Spinal cord (tissue), 9 donors: ENCODE measurements at regions not wholly inside any gene's neighbourhood (a gene's known extent, or its start where the extent isn't known, plus 50 kb on each side); places are given as distances from the start of the nearest gene placed in this dataset.
A peak's percentile ranks its signal among the peaks of the same experiment; 100 is the strongest.

Source experiments
- DNase-seq, 6 donors: peaks; one replicate each; pipeline versions ENCODE4 v3.0.0 to v3.0.0-alpha.2; 2013 to 2015; ENCODE audit warnings: low spot score in 6 of 6, low read depth in 4 of 6
- H3K27ac ChIP-seq: one replicate; pipeline ENCODE4 v1.5.1; 2013; ENCODE audit warnings: low read depth, low read length, control low read depth
- H3K27me3 ChIP-seq: one replicate; pipeline ENCODE4 v1.6.1; 2013; ENCODE audit warnings: low read length; ENCODE audit not compliant: control insufficient read depth, insufficient read depth
- H3K36me3 ChIP-seq: one replicate; pipeline ENCODE4 v1.6.1; 2013; ENCODE audit warnings: low read length; ENCODE audit not compliant: control insufficient read depth, insufficient read depth
- H3K4me1 ChIP-seq: one replicate; pipeline ENCODE4 v1.6.1; 2013; ENCODE audit warnings: low read length; ENCODE audit not compliant: control insufficient read depth, insufficient read depth
- H3K4me3 ChIP-seq: one replicate; pipeline ENCODE4 v1.5.1; 2013; ENCODE audit warnings: low read depth, low read length, control low read depth
- H3K9me3 ChIP-seq: one replicate; pipeline ENCODE4 v1.6.1; 2013; ENCODE audit warnings: low read length; ENCODE audit not compliant: control insufficient read depth, insufficient read depth
- WGBS: methylation state at CpG from one replicate; pipeline ENCODE4 v1.1.5; 2013; ENCODE audit warnings: missing lambda C conversion rate; ENCODE audit not compliant: insufficient coverage; 5-methylcytosine and 5-hydroxymethylcytosine counted together
- donor health status: healthy.

DNA sequence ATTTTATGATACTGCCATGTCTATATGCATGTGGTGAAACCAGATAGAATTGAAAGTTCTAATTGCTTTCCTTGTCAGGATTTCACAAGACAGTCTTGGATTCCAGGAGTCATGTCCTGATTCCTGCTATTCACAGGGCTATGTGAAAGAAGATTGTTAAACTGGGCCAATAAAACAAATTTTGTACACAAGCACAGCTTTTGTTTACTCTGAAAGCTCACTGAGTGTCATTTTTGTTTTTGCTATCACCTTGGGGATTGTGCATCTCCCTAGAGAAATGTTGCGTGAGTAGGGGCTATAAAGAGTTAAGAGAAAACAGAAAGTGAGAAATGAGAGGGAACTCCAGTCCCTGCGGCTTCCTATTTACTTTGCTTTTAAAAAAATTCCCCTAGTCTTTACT is 627.5 kb downstream of the PKHD1 start:
- DNase-seq, result no peak
- Histone ChIP-seq H3K4me1 (no peaks in the 10 kb centered on the region), H3K9me3 (no peaks in the 10 kb centered on the region), H3K36me3 (no peaks in the 10 kb centered on the region), H3K27ac (no peak overlapping the region), H3K27me3 (no peaks in the 10 kb centered on the region), H3K4me3 (no peak overlapping the region)
- WGBS, result no CpG with 5 or more reads among the region's 2 CpGs

- Histone ChIP-seq H3K27me3 (no peaks in the 10 kb centered on the region), H3K4me1 (peaks cover 5% of the 10 kb centered on the region), H3K36me3 (no peaks in the 10 kb centered on the region), H3K27ac (no peak overlapping the region), H3K4me3 (no peak overlapping the region), H3K9me3 (no peaks in the 10 kb centered on the region)
- DNase-seq, result no peak
Measured at GRCh38 chr6:51462896-51463295, 624.5 kb downstream of the PKHD1 start.

- Histone ChIP-seq H3K4me1 (peaks cover 5% of the 10 kb centered on the region), H3K9me3 (no peaks in the 10 kb centered on the region), H3K27ac (no peak overlapping the region), H3K36me3 (no peaks in the 10 kb centered on the region), H3K4me3 (no peak overlapping the region), H3K27me3 (no peaks in the 10 kb centered on the region)
- no CpG with 5 or more reads among the region's 2 CpGs for WGBS
- no peak for DNase-seq
Measured at GRCh38 chr6:51463321-51463720, 624.1 kb downstream of the PKHD1 start.

GRCh38 chr6:51464956-51465355 is 622.5 kb downstream of the PKHD1 start:
- no peak for DNase-seq
- H3K36me3 ChIP-seq, result no peaks in the 10 kb centered on the region
- no CpG with 5 or more reads among the region's 1 CpG for WGBS
- no peaks in the 10 kb centered on the region for H3K27me3 ChIP-seq
- H3K9me3 ChIP-seq, result no peaks in the 10 kb centered on the region
- no peak overlapping the region for H3K4me3 ChIP-seq
- H3K27ac ChIP-seq, result no peak overlapping the region
- H3K4me1 ChIP-seq, result peaks cover 5% of the 10 kb centered on the region

DNA sequence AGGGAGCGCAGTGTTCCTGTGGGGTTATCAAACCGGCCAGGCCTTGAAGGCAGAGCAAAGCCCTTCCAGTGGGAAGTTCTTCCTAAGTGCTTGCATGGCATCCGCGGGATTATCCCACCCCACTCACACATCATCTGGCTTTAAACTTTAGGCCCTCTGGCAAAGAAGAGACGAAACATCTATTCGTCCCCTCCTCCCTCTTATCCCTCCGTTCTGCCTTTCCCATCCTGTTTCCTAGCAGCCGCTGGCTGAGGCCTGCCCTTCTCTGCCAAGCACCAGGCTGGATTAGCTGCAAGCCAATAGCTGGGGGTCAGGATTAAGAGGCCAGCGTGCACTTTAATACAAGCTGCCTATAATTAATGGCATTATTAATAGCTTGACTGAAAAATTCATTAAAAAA is 621.0 kb downstream of the PKHD1 start:
- H3K4me1 ChIP-seq, result peaks cover 5% of the 10 kb centered on the region
- WGBS, result 60% methylated on average over 6 of the region's 9 CpGs
- no peak overlapping the region for H3K4me3 ChIP-seq
- DNase-seq, result peak in 2 of 6 donors; percentile 50 to 51
- no peak overlapping the region for H3K27ac ChIP-seq
- H3K27me3 ChIP-seq, result no peaks in the 10 kb centered on the region
- H3K36me3 ChIP-seq, result no peaks in the 10 kb centered on the region
- no peaks in the 10 kb centered on the region for H3K9me3 ChIP-seq

DNA sequence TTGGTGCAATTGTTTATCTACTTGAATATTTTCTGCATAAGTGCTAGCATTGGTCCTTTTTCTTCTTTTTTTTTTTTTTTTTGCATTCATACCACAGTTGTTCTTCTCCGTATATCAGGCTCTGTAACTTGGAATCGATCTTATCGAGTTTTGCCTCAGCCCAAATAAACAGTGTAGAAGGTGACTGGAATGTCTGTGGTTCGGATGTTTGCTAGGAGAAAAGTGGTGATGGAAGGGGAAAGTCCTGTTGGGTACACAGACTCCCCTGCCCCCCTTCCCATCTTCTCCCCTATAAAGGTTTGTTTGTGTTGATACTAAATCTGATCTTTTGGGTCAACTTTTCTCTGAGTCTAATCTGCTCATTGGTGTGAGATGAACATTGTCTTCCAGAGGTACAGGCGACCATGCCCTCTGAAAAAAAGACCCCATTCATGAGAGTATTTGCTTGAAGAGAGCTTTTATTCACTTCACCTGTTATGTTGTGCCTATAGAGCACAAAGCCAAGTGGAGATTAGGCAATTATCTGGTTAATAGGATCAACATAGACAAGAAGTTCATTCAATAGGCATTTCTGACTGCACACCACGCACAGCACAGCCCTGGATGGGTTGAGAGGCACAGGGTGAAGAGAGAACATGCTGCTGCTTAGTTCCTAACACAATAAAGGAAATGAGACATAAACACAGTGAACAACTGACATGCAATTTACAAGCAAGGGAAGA is 620.0 kb downstream of the PKHD1 start:
- no peaks in the 10 kb centered on the region for H3K27me3 ChIP-seq
- 67% methylated on average over 1 of the region's 6 CpGs for WGBS
- no peak for DNase-seq

DNA sequence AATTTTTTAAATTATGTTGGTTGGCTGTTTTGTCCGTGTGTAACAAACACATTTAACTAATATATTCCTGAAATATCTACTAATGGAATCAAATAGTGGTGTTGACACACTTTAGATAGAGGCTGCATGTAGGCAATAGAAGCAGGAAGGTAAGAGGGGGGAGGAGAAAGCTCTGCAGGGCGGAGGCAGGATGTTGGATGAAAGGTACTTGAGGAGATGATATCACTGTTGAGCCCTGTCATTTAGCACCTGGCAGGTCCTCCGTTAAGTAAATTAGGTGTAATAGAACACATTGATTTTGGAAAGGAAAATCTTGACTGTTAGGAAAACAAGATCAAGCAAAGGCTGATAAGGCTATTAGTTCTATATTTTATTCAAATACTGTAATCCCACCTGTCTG is 618.7 kb downstream of the PKHD1 start:
- no peak for DNase-seq
- Histone ChIP-seq H3K4me1 (peaks cover 5% of the 10 kb centered on the region), H3K27ac (no peak overlapping the region), H3K9me3 (no peaks in the 10 kb centered on the region), H3K4me3 (no peak overlapping the region), H3K36me3 (no peaks in the 10 kb centered on the region), H3K27me3 (peaks cover 2% of the 10 kb centered on the region)
- 75% methylated on average over 1 of the region's 3 CpGs for WGBS

More for the DNA sequence above, 620.0 kb downstream of the PKHD1 start:
- no peaks in the 10 kb centered on the region for H3K9me3 ChIP-seq
- no peak overlapping the region for H3K27ac ChIP-seq
- peaks cover 5% of the 10 kb centered on the region for H3K4me1 ChIP-seq
- no peak overlapping the region for H3K4me3 ChIP-seq
- H3K36me3 ChIP-seq, result no peaks in the 10 kb centered on the region

DNA sequence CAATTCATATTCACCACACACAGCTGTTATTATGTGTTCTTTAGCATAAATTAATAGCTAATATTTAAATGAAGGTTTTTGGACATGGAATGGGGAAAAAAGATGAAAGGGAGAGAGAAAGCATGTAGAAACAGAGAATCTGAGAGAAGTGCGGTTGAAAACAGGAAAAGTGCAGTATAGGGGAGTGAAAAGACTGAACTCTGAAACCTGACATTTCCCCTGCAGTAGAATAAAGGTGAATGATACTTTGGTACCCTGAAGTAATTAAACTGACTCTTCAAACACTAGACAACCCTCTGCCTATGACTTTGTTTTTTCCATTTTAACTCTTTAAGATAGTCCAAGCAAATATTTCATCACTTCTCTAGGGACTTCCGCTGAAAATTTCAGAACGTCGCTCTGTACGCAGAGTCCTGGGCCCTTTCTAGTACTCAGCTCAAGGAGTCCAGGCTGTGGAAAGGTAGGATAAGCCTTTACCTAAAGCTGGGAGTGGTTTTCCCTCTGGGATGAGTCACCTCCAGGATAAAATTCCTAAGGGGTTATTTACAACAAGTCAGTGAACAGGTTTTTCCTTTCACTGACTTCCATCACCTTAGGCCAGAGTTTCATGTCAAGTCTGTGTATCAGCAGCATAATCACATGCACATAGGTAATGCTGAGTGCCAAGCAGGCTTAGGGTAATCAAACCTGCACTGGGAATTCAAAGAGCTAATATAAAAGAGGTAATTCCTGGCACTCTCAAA is 614.5 kb downstream of the PKHD1 start:
- Histone ChIP-seq H3K4me1 (no peaks in the 10 kb centered on the region), H3K4me3 (no peak overlapping the region), H3K27ac (no peak overlapping the region), H3K36me3 (no peaks in the 10 kb centered on the region), H3K9me3 (no peaks in the 10 kb centered on the region), H3K27me3 (peaks cover 3% of the 10 kb centered on the region)
- no peak for DNase-seq
- 100% methylated on average over 2 of the region's 5 CpGs for WGBS

- Histone ChIP-seq H3K4me1 (no peaks in the 10 kb centered on the region), H3K4me3 (no peak overlapping the region), H3K9me3 (no peaks in the 10 kb centered on the region), H3K36me3 (no peaks in the 10 kb centered on the region), H3K27me3 (peaks cover 4% of the 10 kb centered on the region), H3K27ac (no peak overlapping the region)
- DNase-seq, result peak in 1 of 6 donors; percentile 46
- no CpG with 5 or more reads among the region's 9 CpGs for WGBS
Measured at GRCh38 chr6:51474022-51474975, 613.1 kb downstream of the PKHD1 start.
